Immature natural killer cell (primary cell): ENCODE measurements at regions not wholly inside any gene's neighbourhood (a gene's known extent, or its start where the extent isn't known, plus 50 kb on each side); places are given as distances from the start of the nearest gene placed in this dataset.
A peak's percentile ranks its signal among the peaks of the same experiment; 100 is the strongest.
"Not testable (repeated sequence)": the region's sequence is repeated elsewhere in the genome, so short reads cannot be mapped to it uniquely, and the experiment has no call there.

Experiments used
- DNase-seq, 3 donors: peaks; one replicate each; pipeline ENCODE4 v3.0.0; 2022; ENCODE audit warnings: mixed read lengths in 1 of 3
- H3K27ac Mint-ChIP-seq, 6 donors: one replicate each; pipeline ENCODE4 v1.8.0; 2020; ENCODE audit warnings: mixed read lengths in 6 of 6, mild to moderate bottlenecking in 5 of 6, inconsistent platforms in 4 of 6, moderate library complexity in 3 of 6
- H3K27me3 Mint-ChIP-seq, 3 donors: one replicate each; pipeline ENCODE4 v1.8.0; 2020 to 2021; ENCODE audit warnings: low read depth in 3 of 3, mild to moderate bottlenecking in 3 of 3, mixed read lengths in 3 of 3, moderate library complexity in 3 of 3, inconsistent platforms in 1 of 3
- H3K36me3 Mint-ChIP-seq, 3 donors: one replicate each; pipeline ENCODE4 v1.8.0; 2020; ENCODE audit warnings: mixed read lengths in 3 of 3, inconsistent platforms in 2 of 3, mild to moderate bottlenecking in 2 of 3
- H3K4me1 Mint-ChIP-seq, 2 donors: one replicate each; pipeline ENCODE4 v1.8.0; 2020; ENCODE audit warnings: inconsistent platforms in 2 of 2, mild to moderate bottlenecking in 2 of 2, mixed read lengths in 2 of 2, moderate library complexity in 1 of 2
- H3K4me3 Mint-ChIP-seq, 5 donors: one replicate each; pipeline ENCODE4 v1.8.0; 2020; ENCODE audit warnings: mild to moderate bottlenecking in 5 of 5, mixed read lengths in 5 of 5, inconsistent platforms in 3 of 5, moderate library complexity in 3 of 5
- H3K9me3 Mint-ChIP-seq, 6 donors: one replicate each; pipeline ENCODE4 v1.8.0; 2020; ENCODE audit warnings: mild to moderate bottlenecking in 6 of 6, mixed read lengths in 6 of 6, inconsistent platforms in 4 of 6, moderate library complexity in 3 of 6

GRCh38 chr16:27628241-27628942 is 78.4 kb downstream of the KATNIP start:
- no peak for DNase-seq
- Mint-ChIP-seq H3K27ac (no peak overlapping the region), H3K4me1 (no peaks in the 10 kb centered on the region), H3K27me3 (peaks cover 0 to under 1% (median 0%) of the 10 kb centered on the region in 3 donors), H3K4me3 (no peak overlapping the region), H3K9me3 (no peaks in the 10 kb centered on the region), H3K36me3 (peaks cover 6 to 13% (median 11%) of the 10 kb centered on the region in 3 donors)

DNA sequence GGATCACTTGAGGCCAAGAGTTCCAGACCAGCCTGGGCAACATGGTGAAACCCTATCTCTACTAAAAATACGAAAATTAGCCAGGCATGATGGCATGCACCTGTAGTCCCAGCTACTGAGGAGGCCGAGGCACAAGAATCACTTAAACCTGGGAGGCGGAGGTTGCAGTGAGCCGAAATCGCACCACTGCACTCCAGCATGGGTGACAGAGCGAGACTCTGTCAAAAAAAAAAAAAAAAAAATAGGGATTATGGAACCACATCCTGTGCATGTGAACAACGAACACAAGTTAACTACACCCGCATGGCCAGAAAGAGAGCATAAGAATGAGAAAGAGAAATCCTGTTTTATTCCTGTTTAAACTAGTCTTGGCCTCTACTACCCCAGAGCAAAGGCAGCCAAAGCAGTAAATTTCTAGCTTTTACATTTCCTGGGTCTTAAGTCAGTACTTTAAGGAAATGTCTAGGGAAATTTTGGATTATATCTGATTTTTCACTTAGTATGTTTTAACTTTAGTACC is 79.1 kb downstream of the KATNIP start:
- not testable (repeated sequence) for H3K27ac Mint-ChIP-seq, H3K4me3 Mint-ChIP-seq, H3K27me3 Mint-ChIP-seq, H3K9me3 Mint-ChIP-seq, DNase-seq, H3K4me1 Mint-ChIP-seq
- peaks cover 9 to 13% (median 11%) of the 10 kb centered on the region in 3 donors for H3K36me3 Mint-ChIP-seq

DNA sequence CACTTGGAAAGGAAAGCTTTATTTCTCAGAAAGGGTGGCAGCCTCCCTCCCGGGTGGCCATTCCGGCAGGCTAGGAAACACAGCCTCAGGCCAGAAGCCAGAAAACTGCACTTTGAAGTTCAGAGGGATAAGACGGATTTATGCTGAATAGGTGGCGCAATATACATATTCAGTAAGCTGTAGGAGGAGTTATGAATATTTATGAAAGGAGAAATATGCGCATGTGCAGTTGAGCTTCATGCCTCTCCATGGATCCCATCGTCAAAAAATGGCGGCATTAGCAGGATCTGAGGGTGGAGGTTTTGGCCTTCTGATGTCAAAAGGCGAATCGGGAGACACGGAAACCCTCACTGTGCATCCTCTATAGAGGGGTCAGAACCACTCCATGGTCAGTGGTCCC is 82.3 kb downstream of the KATNIP start:
- no peak for DNase-seq
- Mint-ChIP-seq H3K36me3 (peaks cover 10 to 13% (median 11%) of the 10 kb centered on the region in 3 donors), H3K27me3 (peaks cover 0 to 3% (median 0%) of the 10 kb centered on the region in 3 donors), H3K4me1 (no peaks in the 10 kb centered on the region), H3K27ac (no peak overlapping the region), H3K9me3 (no peaks in the 10 kb centered on the region), H3K4me3 (no peak overlapping the region)

- H3K4me3 Mint-ChIP-seq, result no peak overlapping the region
- no peaks in the 10 kb centered on the region for H3K4me1 Mint-ChIP-seq
- H3K27ac Mint-ChIP-seq, result no peak overlapping the region
- no peak for DNase-seq
- H3K9me3 Mint-ChIP-seq, result no peaks in the 10 kb centered on the region
- H3K36me3 Mint-ChIP-seq, result peaks cover 10 to 17% (median 11%) of the 10 kb centered on the region in 3 donors
- H3K27me3 Mint-ChIP-seq, result peaks cover 0 to 3% (median 0%) of the 10 kb centered on the region in 3 donors
These were observed 83.3 kb downstream of the KATNIP start for GRCh38 chr16:27633221-27633620.

- no peak overlapping the region for H3K4me3 Mint-ChIP-seq
- H3K36me3 Mint-ChIP-seq, result peaks cover 10 to 17% (median 11%) of the 10 kb centered on the region in 3 donors
- no peak for DNase-seq
- H3K9me3 Mint-ChIP-seq, result no peaks in the 10 kb centered on the region
- no peak overlapping the region for H3K27ac Mint-ChIP-seq
- H3K27me3 Mint-ChIP-seq, result peaks cover 0 to 3% (median 0%) of the 10 kb centered on the region in 3 donors
- H3K4me1 Mint-ChIP-seq, result no peaks in the 10 kb centered on the region
These were observed 83.8 kb downstream of the KATNIP start for GRCh38 chr16:27633721-27634120.

- Mint-ChIP-seq H3K4me3 (no peak overlapping the region), H3K9me3 (no peaks in the 10 kb centered on the region), H3K36me3 (peaks cover 10 to 21% (median 11%) of the 10 kb centered on the region in 3 donors), H3K27me3 (peaks cover 0 to 5% (median 0%) of the 10 kb centered on the region in 3 donors), H3K4me1 (no peaks in the 10 kb centered on the region), H3K27ac (no peak overlapping the region)
- DNase-seq, result no peak
These were observed 84.8 kb downstream of the KATNIP start for GRCh38 chr16:27634779-27635178.

GRCh38 chr16:27636453-27637240 is 86.7 kb downstream of the KATNIP start:
- Mint-ChIP-seq H3K4me1 (no peaks in the 10 kb centered on the region), H3K36me3 (peaks cover 9 to 16% (median 13%) of the 10 kb centered on the region in 3 donors), H3K27ac (no peak overlapping the region), H3K4me3 (no peak overlapping the region), H3K27me3 (peaks cover 0 to 5% (median 0%) of the 10 kb centered on the region in 3 donors), H3K9me3 (no peaks in the 10 kb centered on the region)
- DNase-seq, result no peak

DNA sequence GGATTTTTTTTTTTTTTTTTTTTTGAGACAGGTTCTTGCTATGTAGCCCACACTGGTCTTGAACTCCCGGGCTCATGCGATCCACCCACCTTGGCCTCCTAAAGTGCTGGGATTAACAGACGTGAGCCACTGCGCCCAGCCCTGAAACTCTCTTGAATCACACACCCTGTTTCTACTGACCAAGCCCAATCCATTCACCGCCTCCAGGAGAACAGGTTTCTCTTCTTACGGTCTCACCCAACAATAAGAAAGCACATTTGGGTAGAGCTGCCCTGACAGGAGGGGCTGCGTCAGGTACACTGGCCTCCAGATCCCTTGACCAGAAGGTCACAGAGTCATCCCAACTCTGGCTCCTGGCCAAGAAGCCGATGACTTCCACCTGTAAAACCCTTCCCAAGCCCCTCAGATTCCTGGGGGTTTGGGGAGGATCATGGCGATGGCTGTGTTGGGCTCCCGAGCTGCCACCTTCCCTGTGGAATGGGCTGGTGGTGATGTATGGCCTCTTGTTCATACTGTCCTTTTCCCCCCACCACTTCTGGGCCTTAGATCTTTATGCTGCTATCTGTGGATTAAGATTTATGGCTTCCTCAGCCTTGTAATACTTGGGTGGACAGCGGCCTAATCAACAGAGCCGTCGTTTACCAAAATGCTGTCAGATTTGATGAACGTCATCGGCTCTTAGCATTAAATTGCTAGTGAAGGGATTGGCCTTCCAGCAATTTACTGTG is 89.1 kb downstream of the KATNIP start:
- Mint-ChIP-seq H3K36me3 (peaks cover under 1 to 13% (median 9%) of the 10 kb centered on the region in 3 donors), H3K9me3 (no peaks in the 10 kb centered on the region), H3K4me1 (no peaks in the 10 kb centered on the region), H3K27me3 (peaks cover 0 to 3% (median 0%) of the 10 kb centered on the region in 3 donors), H3K27ac (no peak overlapping the region), H3K4me3 (no peak overlapping the region)
- DNase-seq, result no peak

- H3K9me3 Mint-ChIP-seq, result no peaks in the 10 kb centered on the region
- H3K27me3 Mint-ChIP-seq, result peaks cover 0 to 3% (median 0%) of the 10 kb centered on the region in 3 donors
- no peak overlapping the region for H3K27ac Mint-ChIP-seq
- DNase-seq, result peak in 2 of 3 donors; percentile 9 to 17
- peaks cover 4 to 13% (median 13%) of the 10 kb centered on the region in 3 donors for H3K36me3 Mint-ChIP-seq
- no peak overlapping the region for H3K4me3 Mint-ChIP-seq
- H3K4me1 Mint-ChIP-seq, result no peaks in the 10 kb centered on the region
These were observed 89.8 kb downstream of the KATNIP start for GRCh38 chr16:27639561-27640276.

- Mint-ChIP-seq H3K27me3 (peaks cover 0 to 3% (median 0%) of the 10 kb centered on the region in 3 donors), H3K4me1 (no peaks in the 10 kb centered on the region), H3K27ac (no peak overlapping the region), H3K36me3 (peaks cover 4 to 13% (median 13%) of the 10 kb centered on the region in 3 donors), H3K9me3 (no peaks in the 10 kb centered on the region), H3K4me3 (no peak overlapping the region)
- DNase-seq, result no peak
These were observed 90.3 kb downstream of the KATNIP start for GRCh38 chr16:27640277-27640600.

GRCh38 chr16:27641260-27641659 is 91.3 kb downstream of the KATNIP start:
- Mint-ChIP-seq H3K36me3 (peaks cover 4 to 13% (median 13%) of the 10 kb centered on the region in 3 donors), H3K4me1 (no peaks in the 10 kb centered on the region), H3K27ac (no peak overlapping the region), H3K27me3 (peaks cover 0 to 3% (median 0%) of the 10 kb centered on the region in 3 donors), H3K4me3 (no peak overlapping the region), H3K9me3 (no peaks in the 10 kb centered on the region)
- no peak for DNase-seq

DNA sequence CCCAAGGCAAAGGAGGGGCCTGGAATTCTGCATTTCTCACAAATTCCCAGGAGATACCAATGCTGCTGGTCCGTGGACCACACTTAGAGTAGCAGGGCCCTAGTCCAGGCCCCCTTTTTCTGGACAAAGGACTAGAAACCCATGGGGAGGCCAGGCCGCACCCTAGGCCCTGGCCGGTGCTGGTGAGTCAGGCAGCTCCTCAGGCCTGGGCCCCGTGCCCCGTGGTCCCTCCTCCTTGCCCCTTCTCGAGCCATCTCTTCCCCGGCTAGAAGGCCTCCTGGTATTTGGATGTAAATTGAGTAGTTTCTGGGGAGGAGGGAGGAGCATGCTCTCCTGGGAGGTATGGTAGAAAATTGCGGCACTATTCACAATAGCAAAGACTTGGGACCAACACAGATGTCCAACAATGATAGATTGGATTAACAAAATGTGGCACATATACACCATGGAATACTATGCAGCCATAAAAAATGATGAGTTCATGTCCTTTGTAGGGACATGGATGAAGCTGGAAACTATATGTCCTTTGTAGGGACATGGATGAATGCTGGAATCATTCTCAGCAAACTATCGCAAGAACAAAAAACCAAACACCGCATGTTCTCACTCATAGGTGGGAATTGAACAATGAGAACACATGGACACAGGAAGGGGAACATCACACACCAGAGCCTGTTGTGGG is 91.9 kb downstream of the KATNIP start:
- not testable (repeated sequence) for H3K4me3 Mint-ChIP-seq, H3K27me3 Mint-ChIP-seq, H3K27ac Mint-ChIP-seq, H3K9me3 Mint-ChIP-seq, DNase-seq, H3K4me1 Mint-ChIP-seq
- peaks cover 4 to 13% (median 13%) of the 10 kb centered on the region in 3 donors for H3K36me3 Mint-ChIP-seq

DNA sequence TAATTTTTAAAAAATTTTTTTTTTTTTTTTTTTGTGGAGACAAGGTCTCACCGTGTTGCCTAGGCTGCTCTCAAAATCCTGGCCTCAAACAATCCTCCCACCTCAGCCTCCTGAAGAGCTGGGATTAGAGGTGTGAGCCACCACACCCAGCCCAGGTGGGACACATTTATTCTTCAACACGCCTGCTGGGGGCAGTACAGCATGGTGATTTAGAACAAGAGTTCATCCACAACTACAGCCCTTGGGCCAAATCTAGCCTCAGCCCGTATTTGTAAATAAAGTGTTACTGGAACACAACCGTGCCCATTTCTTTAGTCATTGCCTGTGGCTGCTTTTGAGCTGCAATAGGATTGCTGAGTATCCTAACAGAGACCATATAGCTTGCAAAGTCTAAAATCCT is 92.8 kb downstream of the KATNIP start:
- Mint-ChIP-seq H3K4me3 (no peak overlapping the region), H3K4me1 (no peaks in the 10 kb centered on the region), H3K9me3 (no peaks in the 10 kb centered on the region), H3K27ac (no peak overlapping the region), H3K27me3 (peaks cover 0 to 2% (median 0%) of the 10 kb centered on the region in 3 donors), H3K36me3 (peaks cover 4 to 13% (median 10%) of the 10 kb centered on the region in 3 donors)
- no peak for DNase-seq
